ENCODE measurements at regions not wholly inside any gene's neighbourhood (a gene's known extent, or its start where the extent isn't known, plus 50 kb on each side); places are given as distances from the start of the nearest gene placed in this dataset.

DNA sequence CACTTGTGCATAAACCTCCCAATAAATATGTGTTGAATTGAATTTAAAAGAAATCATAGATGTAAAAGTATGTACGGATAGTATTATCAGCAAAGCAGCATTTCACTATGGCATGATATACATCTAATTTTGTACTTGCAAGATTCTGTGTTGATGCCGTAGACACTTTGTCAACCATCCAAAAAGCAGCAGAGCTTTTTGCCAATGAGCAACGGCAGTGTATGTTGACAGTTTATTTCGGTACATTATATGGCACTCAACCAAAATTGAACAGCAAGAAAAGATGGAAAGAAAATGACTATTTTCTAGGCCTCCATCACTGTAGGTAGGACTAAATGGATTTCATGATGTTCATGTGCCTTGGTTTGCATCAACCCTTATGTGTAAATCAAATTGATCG lies 543.7 kb downstream of the DACH1 start:
- H3K9me3 ChIP-seq (ENCODE audit: insufficient read depth, low read depth): no peaks in the 10 kb centered on the region
- H3K27me3 ChIP-seq (ENCODE audit: insufficient read depth, low read depth): no peaks in the 10 kb centered on the region
- H3F3A ChIP-seq (ENCODE audit: insufficient read depth, low read depth): no peaks in the 10 kb centered on the region
- H3K4me1 ChIP-seq (replicated peaks; ENCODE audit: insufficient read depth): no peaks in the 10 kb centered on the region
- CTCF ChIA-PET: no interaction called here
- no peak for DNase-seq
- no peaks in the 10 kb centered on the region for H4K20me1 ChIP-seq (ENCODE audit: insufficient read depth)
- no peak for TF ChIP-seq EZH2 (IDR thresholded peaks at IDR 0.05; ENCODE audit: low read depth)
- TF ChIP-seq, protein P1, sequence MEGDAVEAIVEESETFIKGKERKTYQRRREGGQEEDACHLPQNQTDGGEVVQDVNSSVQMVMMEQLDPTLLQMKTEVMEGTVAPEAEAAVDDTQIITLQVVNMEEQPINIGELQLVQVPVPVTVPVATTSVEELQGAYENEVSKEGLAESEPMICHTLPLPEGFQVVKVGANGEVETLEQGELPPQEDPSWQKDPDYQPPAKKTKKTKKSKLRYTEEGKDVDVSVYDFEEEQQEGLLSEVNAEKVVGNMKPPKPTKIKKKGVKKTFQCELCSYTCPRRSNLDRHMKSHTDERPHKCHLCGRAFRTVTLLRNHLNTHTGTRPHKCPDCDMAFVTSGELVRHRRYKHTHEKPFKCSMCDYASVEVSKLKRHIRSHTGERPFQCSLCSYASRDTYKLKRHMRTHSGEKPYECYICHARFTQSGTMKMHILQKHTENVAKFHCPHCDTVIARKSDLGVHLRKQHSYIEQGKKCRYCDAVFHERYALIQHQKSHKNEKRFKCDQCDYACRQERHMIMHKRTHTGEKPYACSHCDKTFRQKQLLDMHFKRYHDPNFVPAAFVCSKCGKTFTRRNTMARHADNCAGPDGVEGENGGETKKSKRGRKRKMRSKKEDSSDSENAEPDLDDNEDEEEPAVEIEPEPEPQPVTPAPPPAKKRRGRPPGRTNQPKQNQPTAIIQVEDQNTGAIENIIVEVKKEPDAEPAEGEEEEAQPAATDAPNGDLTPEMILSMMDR (conservative IDR thresholded peaks at IDR 0.05): no peak
- no peaks in the 10 kb centered on the region for H3K9me2 ChIP-seq (ENCODE audit: insufficient read depth)
- POLR2A ChIA-PET (ENCODE audit: unreplicated experiment): no interaction called here
- H3K4me3 ChIP-seq: no peak overlapping the region
- intact Hi-C loops (cut with micrococcal nuclease; ENCODE audit: unreplicated experiment): loop anchor here (10.0 kb wide), 1 partner anchor 932 kb away; no protein-coding TSS in a partner anchor
- no TSS peak for BruUV-seq (replicated peaks)
- no peaks in the 10 kb centered on the region for H3K36me3 ChIP-seq (ENCODE audit: low read depth)
- H2AFZ ChIP-seq: no peak overlapping the region
- H3K27ac ChIP-seq: no peak overlapping the region
- H3K4me2 ChIP-seq: no peak overlapping the region
- H3K79me2 ChIP-seq (ENCODE audit: low read depth): no peaks in the 10 kb centered on the region

DNA sequence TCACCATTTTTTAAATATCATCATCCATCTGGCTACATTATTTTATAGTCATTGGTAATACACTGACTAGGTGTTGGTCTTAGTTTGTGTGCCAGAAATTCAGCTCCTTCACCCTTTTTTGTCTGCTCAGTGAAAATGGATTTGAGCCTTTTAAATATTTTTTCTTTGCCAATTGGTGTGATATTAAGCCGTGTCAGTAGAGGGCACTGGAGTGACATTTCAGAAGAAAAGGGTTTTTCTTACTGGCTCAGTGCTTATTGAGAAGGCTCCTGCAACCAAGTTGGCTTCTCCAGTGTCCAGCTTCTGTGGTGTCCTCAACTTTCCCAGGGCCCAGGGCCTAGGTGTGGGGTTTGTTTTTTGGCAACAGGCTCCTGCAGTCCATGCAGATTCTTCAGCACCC lies 546.6 kb downstream of the DACH1 start:
- intact Hi-C loops (cut with micrococcal nuclease; ENCODE audit: unreplicated experiment): loop anchor here (10.0 kb wide), 1 partner anchor 934 kb away; no protein-coding TSS in a partner anchor
- ChIA-PET CTCF (interaction anchor here (0.5 kb wide), 1 partner anchor 548 kb away, joined by 3 read pairs; no protein-coding TSS in a partner anchor), POLR2A (ENCODE audit: unreplicated experiment) (no interaction called here)
- no TSS peak for BruUV-seq (replicated peaks)
- Histone ChIP-seq H3K9me2 (ENCODE audit: insufficient read depth) (no peaks in the 10 kb centered on the region), H3K36me3 (ENCODE audit: low read depth) (no peaks in the 10 kb centered on the region), H3K4me1 (replicated peaks; ENCODE audit: insufficient read depth) (no peaks in the 10 kb centered on the region), H3K79me2 (ENCODE audit: low read depth) (no peaks in the 10 kb centered on the region), H3K4me3 (no peak overlapping the region), H3K9me3 (ENCODE audit: insufficient read depth, low read depth) (no peaks in the 10 kb centered on the region), H4K20me1 (ENCODE audit: insufficient read depth) (no peaks in the 10 kb centered on the region), H3K27me3 (ENCODE audit: insufficient read depth, low read depth) (no peaks in the 10 kb centered on the region), H3F3A (ENCODE audit: insufficient read depth, low read depth) (no peaks in the 10 kb centered on the region), H2AFZ (no peak overlapping the region), H3K4me2 (no peak overlapping the region), H3K27ac (no peak overlapping the region)
- DNase-seq: peak in 1 of 2 experiments; percentile 8
- TF ChIP-seq, protein P1 (conservative IDR thresholded peaks at IDR 0.05): peak; percentile 68
- no peak for TF ChIP-seq EZH2 (IDR thresholded peaks at IDR 0.05; ENCODE audit: low read depth)

DNA sequence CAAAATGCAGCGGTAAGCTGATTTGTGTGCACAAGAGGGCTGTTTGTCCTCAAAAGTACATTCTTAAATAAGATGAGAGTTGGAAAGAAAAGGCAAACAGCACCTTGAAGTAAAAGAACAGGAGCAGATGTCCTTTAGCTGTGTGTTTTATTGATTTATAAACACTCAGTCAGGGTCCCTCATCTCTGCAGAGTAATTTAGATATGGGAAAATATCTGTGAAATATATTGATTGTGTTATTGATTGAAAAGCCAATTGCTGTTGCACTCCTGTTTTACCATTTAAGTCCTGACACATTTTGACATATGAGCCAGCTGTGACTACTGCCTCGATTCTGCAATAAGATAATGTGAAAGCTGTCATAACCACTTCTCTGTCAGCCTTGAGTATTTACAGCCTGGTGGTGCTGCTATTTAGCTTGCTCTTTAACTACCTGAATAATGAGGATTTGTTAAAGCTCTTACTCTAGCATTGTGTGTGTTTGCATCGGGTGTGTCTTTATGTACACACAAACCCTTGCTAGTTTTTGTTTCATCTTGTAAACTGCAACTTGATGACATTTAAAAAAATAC lies 550.1 kb downstream of the DACH1 start:
- Histone ChIP-seq H2AFZ (no peak overlapping the region), H3K9me2 (ENCODE audit: insufficient read depth) (no peaks in the 10 kb centered on the region), H3K9me3 (ENCODE audit: insufficient read depth, low read depth) (no peaks in the 10 kb centered on the region), H3K27ac (no peak overlapping the region), H4K20me1 (ENCODE audit: insufficient read depth) (no peaks in the 10 kb centered on the region), H3F3A (ENCODE audit: insufficient read depth, low read depth) (no peaks in the 10 kb centered on the region), H3K4me1 (replicated peaks; ENCODE audit: insufficient read depth) (no peaks in the 10 kb centered on the region), H3K79me2 (ENCODE audit: low read depth) (no peaks in the 10 kb centered on the region), H3K4me3 (no peak overlapping the region), H3K4me2 (no peak overlapping the region), H3K36me3 (ENCODE audit: low read depth) (no peaks in the 10 kb centered on the region), H3K27me3 (ENCODE audit: insufficient read depth, low read depth) (no peaks in the 10 kb centered on the region)
- TF ChIP-seq, protein P1 (conservative IDR thresholded peaks at IDR 0.05): no peak
- TF ChIP-seq EZH2 (IDR thresholded peaks at IDR 0.05; ENCODE audit: low read depth): no peak
- ChIA-PET POLR2A (ENCODE audit: unreplicated experiment) (no interaction called here), CTCF (no interaction called here)
- no TSS peak for BruUV-seq (replicated peaks)
- no peak for DNase-seq
- intact Hi-C loops (cut with micrococcal nuclease; ENCODE audit: unreplicated experiment): no loop called here

Data from PC-9 (cell line).